Astrocyte of the spinal cord (primary cell): ENCODE measurements at regions not wholly inside any gene's neighbourhood (a gene's known extent, or its start where the extent isn't known, plus 50 kb on each side); places are given as distances from the start of the nearest gene placed in this dataset.

Experiments used
- DNase-seq: peaks from one replicate; pipeline ENCODE4 v3.0.0; 2011; ENCODE audit warnings: low read depth, low spot score
- H3K4me3 ChIP-seq: 2 replicates; pipeline ENCODE4 v1.5.1; 2011; ENCODE audit warnings: low read depth, mild to moderate bottlenecking, low read length, moderate library complexity
- CTCF ChIP-seq: IDR thresholded peaks from 2 replicates; pipeline ENCODE4 v1.5.1; 2012; ENCODE audit warnings: low read depth, mild to moderate bottlenecking, low read length, inconsistent platforms
- in situ Hi-C: cut with HindIII; loops from 2 replicates; pipeline ENCODE4 v1.10.0; 2017; ENCODE audit warnings: low sequenced_read_pairs

GRCh38 chr5:154690488-154690887 is 64.7 kb upstream of the LARP1 start:
- H3K4me3 ChIP-seq: no peak overlapping the region
- no peak for TF ChIP-seq CTCF
- in situ Hi-C loops: no loop called here
- no peak for DNase-seq

GRCh38 chr5:154686490-154686889 is 68.7 kb upstream of the LARP1 start:
- no peak for DNase-seq
- TF ChIP-seq CTCF: no peak
- in situ Hi-C loops: no loop called here
- no peak overlapping the region for H3K4me3 ChIP-seq

GRCh38 chr5:154683101-154683880 is 71.9 kb upstream of the LARP1 start:
- DNase-seq: no peak
- in situ Hi-C loops: no loop called here
- TF ChIP-seq CTCF: no peak
- peak overlapping the region; percentile 54 for H3K4me3 ChIP-seq

DNA sequence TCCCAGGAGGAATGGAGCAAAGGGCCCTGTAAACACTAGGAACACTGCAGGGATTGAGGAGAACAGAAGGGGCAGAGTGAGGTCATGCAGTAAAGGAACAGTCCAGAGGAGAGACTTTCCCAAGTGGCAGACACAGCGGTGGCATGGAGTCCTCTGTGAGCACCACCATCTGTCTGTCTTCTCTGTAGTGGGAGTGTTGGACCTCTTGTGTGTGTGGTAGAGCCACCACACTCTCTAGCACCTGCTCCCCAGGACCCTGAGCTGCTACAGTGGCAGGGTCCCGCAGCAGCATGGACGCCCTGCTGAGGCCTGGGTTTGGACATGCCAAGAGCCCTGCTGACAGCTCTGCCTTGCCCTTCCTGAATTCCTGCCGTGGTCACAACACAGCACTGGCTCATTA is 75.7 kb upstream of the LARP1 start:
- no peak overlapping the region for H3K4me3 ChIP-seq
- DNase-seq: no peak
- TF ChIP-seq CTCF: no peak
- in situ Hi-C loops: no loop called here

DNA sequence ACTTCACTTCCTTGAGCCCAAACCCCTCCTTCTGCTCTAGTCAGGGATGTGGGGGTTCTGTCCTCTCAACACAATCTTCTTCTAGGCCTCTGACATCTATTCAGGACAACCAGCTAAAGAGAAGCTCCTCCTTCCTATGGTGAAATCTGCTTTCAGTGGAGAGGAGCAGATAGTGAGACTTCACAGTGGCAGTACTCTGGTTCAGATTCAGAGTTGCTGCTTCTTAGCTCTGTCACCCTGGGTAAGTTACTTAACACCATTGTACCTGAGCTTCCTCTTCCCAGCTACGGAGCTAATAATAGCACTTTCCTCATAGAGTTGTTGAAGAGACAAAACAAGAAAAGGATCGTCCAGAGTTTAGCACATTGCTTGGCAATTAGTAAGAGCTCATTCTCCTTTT is 77.3 kb upstream of the LARP1 start:
- in situ Hi-C loops: no loop called here
- DNase-seq: no peak
- H3K4me3 ChIP-seq: no peak overlapping the region
- TF ChIP-seq CTCF: no peak

- in situ Hi-C loops: no loop called here
- no peak for DNase-seq
- TF ChIP-seq CTCF: no peak
- H3K4me3 ChIP-seq: no peak overlapping the region
Observed at GRCh38 chr5:154676508-154676907, 78.7 kb upstream of the LARP1 start.
